Fibroblast of skin of back (primary cell): ENCODE measurements at regions not wholly inside any gene's neighbourhood (a gene's known extent, or its start where the extent isn't known, plus 50 kb on each side); places are given as distances from the start of the nearest gene placed in this dataset.

Experiments
- DNase-seq: peaks from one replicate; pipeline ENCODE4 v3.0.0-alpha.2; 2013

DNA sequence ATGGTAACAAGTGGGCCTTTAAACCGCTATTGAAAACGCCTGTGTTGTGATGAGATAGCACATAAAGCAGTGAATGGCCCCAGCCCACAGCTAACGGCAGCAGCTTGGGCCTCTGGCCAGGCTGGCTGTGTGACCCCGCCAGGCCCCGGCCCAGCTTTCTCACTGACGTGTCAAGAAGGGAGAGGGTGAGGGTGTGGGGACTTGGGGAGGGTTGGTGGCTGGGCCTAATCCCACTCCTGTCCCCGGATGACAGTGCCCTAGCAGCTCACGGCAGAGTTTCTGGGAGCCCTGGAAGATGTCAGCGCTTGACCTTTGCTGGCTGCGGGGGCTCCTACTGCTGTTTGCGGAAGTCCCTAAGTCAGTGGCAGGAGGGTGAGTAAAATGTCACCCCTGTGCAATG is 88.9 kb upstream of the SHH start:
- no peak for DNase-seq

DNA sequence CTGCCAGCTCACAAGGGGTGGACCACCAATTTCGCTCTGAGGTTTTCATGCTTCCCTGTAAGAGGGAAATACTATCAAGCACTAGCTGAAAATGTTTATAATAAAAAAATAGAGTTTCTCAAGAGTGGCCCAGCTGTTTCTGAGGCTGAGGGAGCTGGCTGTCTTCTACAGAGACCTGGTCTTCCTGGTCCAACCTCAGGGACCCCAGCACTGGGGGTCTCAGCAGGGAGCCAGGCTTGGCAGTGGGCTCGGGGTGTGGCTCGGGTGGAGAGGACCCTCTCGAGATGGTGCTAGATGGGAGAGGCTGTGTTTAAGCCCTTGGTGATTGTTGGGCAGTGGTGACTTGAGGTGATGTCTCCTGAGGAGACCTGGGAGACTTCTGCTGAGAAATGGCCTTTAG is 87.3 kb upstream of the SHH start:
- no peak for DNase-seq

DNA sequence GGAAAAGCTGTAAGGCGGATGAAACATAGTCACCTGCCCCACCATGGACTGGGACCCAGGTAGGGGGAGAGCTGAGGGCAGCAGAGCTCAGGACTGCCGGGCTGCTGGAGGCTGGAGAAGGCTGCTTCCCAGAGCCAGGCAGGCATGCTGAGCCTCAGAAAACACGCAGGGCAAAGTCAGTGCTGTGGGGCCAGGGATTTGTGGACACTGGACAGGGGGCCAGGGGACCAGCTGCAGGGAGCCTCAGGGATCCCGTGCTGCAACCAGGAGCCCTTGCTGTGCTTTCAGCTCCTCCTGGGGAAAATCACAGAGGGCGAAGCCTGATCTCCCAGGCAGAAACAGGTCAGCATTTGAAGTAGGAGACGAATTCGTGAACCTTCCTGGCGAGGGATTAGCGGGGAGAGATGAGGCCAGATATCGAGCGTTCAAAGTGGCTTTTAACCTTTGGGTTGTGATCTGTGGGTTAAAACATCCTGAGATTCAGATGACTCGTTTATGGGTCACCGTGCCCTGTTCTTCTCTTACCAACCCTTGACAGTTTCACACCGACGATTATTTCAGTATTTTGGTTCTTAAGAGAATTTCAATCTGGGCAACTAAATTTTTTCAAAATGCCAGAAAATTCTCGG is 85.6 kb upstream of the SHH start:
- DNase-seq = no peak

DNA sequence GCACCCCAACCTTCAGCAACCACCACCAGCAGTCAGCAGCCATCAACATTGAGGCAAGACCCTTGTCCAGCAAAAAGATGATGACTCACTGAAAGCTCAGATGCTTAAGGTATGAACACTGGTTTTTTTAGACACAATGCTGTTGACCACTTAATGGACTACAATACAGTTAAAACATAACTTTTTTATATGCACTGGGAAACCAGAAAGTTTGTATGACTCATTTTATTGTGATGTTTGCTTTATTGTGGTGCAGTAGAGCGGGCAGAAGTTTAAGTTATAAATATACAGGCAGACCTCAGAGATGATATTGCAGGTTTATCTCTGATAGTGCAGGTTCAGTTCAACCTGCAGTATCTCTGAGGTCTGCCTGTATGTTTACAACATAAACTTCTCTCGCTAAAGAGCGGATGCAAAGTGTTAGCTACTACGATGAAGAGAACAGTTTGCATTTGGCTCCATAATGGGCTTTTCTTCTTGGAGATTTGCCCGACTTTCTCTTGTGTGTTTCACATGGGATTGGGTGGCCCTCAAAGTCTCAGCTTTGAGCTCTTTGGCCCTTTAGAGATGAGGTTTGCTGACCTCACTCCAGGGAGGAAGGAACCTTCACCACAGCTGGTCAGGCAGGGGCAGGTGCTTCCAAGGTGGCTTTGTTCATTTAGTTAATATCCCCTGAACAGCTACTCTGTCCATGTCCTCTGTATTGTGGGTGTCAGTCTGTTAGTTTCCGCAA is 84.4 kb upstream of the SHH start:
- no peak for DNase-seq

DNA sequence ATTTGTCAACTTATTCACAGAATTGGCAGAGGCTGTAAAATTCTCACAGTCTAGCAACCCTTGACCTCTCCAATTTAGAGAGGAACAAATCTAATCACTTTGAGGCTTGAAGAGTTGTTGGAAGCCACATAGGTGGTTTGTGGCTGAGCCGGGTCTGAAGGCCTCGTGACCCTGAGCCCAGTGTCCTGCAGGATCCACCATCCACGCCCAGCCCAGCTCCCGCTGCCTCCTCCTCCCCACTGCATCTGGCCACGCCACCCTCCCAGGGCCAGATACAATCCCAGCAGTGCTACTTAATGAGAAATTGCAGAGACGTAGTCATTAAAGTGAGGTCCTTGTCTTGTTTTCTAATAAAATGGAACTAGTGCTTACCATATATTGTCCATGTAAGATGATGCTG is 81.4 kb upstream of the SHH start:
- no peak for DNase-seq

DNA sequence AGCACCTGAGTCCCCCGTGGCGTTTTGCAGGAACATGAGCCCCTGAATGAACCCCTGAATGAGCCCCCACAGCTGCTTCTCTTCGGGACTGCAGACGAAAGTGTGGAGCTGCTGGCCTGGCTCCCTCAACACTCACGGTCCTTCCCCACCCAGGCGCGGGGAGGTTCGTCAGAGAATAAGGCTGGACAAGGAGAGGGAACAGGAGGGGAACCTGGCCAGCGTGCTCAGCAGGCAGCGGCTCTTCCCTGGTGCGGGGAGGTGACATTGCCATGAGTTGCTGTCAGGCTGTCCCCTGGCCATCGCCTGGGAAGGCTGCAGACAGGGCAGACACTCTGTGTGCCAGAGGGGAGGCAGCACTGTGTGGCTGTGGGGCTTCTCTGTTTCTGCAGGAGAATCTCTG is 80.9 kb upstream of the SHH start:
- no peak for DNase-seq

DNA sequence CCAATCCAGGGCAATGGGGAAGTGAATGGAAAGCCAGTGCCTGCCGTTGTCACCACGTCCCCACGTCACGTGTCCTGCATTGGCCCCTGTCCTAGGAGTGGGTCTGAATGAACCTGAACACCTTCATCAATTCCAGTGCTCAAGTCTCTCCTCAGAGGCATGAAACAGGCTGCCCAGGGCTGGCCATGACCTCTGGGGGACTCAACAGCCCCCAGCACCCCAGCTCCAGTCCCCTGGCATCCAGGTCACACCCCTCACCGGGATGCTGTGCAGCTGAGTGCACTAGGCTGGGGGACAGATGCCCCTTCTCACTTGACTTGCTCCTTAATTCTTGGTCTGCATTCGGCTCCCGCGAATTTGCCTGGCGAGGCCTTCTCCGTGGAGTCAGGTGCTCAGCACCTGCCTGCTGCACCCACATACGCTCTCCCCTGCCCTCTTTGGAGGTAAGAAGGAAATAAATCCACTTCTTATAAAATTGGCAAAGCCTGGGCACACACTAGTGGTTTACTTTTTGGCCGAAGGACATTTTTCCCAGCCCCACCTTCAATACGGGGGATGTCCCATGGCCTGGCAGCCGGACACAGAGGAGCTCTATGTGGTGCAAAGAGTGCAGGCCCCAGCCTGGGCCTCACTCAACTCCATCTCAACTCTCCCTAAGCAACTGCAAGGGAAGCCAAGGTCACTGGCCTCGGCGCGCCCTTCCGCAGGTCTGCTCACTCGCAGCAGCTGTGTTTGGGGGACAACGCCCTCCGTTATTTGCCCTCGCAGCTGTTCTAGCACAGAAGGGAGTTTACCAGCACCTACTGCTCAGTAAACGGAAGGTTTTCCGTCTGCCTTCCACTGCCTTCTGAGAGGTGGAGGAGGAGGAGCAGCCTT is 77.6 kb upstream of the SHH start:
- no peak for DNase-seq

DNA sequence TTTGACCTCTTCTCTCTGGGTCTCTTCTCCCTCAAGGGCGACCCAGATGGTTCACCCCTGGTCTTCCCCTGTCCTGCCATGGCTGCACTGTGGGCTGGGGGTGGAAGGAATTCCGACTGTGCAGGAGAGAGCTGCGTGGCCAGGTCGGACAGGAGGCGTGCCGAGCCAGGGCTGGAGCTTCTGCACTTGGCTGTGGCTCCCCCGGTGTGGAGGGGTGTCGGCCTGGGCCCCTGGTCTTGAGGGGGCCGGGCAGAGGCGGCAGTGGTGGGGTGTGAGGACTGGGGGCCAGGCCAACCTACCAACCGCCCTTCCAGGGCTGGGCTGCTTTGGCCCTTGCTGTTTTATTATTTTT is 74.9 kb upstream of the SHH start:
- DNase-seq = no peak

DNA sequence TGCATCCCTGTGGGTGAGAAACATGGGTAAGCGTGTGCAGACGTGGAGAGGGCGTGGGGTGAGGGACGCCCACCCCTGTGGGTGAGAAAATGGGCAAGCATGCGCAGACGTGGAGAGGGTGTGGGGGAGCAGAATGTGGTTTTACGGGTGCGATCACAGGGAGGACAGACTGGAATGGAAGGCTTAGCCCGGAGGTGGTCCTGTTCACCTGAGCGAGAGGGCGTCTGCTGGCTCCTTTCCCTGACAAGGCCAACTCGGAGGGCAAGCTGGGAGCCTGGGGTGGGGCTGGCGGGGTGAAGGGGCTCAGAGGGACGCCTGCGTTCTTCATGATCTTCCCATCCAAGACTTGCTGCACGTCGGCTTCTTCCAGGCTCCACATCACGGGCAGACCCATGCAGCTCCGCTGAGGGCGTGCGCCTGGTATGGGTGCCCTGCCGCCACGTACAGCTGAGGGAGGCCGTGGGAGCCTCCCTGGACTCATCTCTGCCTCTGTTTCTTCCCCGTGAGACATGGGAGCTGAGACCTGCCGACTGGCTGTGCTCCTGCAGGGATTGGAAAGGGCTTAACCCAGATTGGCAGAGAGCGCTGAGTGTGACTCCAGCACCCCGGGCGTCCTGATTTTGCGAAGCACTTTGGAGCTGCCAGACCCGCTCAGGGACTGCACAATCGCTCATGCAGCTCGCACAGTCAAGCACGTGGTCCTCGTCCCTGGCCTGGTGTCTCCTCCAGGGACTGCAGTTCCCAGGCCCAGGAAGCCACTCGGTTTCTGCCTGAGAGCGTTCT is 74.3 kb upstream of the SHH start:
- DNase-seq = no peak

DNA sequence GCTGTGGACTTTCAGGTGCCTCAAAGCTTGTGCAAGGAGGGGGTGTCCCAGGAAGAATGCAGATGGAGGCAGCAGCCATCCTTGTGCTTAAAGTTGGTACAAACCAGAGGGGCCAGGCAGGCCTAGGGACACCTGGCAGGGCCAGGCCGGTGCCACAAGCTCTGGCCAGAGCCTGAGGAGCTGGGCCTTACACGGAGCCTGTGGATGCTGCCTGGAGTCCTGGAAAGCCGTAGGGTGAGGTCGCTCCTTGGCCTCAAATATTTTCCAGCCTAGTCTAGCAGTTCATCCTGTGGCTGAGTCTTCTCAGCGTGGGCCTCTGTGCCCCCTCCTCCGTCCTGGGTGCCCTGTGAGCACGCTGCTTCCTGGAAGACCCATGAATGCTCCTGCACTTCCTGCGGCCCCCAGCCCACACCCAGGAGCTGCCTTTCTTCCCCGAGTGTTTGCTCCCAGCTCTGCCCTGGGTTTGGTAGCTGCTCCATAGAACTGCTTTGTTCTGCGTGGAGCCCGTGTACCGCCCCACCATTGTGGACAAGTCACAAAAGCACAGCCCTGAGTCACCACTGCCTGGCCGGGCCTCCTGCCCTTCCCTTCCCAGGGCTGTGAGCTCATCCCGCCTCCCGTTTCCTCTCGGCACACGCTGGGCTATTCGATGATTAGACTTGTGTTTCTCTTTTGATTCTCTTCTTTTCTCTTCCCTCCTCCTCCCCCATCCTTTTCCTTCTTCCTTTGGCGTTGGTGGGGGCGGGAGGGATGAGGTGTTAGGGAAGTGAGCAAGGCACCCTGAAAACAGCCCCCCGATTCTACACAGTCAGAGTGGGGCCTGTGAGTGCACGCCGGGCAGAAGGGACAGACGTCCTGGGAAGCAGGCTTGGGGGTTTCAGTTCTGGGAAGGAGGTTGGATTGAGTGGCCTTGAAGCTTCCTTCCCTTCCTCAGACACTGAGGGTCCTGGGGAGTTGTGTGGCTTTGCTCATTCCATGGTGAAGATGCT is 73.2 kb upstream of the SHH start:
- peak; percentile 78 for DNase-seq

DNA sequence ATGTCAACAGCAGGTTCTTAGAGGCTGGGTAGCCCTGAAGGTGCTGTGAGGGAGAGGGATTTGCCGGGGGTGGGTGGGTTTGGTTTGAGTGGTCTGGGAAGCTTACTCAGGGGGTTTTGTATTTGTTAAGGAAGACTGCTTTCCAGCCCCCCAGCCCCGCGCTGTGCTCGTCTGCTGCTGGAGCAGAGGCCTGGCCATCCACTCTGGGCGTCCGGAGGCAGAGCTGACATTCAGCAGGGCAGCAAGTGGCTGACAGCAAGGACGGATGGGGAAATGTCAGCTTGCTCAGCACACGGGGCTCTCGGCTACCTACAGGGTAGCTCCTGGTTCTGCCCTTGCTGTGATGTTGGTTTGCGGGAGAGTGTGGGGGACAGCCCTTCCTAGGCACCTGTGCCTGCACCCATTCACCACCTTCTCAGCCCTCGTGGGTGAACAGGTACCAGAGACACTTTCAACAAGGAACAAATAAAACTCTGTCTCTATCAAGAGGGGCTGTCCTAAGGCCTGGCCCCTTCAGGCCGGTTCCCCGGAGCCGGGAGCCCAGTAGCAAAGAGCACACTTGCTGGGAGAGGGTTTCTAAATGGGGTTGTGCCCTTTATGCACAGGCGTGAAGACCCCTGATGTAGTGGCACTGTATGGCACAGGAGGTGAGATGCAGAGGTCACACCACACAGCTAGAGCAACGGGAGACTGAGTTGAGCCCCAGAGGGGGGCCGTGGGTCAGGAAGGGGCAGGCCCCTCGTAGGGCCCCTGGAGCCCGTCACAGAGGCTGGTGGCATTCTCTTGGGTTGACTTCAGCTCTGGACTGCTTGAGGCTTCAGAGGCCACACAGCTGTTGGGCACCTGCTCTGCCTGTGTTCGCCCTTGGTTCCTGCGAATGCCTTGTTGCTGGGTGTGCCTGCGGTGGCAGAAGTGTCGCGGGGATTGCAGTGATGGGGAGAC is 72.2 kb upstream of the SHH start:
- DNase-seq = no peak

DNA sequence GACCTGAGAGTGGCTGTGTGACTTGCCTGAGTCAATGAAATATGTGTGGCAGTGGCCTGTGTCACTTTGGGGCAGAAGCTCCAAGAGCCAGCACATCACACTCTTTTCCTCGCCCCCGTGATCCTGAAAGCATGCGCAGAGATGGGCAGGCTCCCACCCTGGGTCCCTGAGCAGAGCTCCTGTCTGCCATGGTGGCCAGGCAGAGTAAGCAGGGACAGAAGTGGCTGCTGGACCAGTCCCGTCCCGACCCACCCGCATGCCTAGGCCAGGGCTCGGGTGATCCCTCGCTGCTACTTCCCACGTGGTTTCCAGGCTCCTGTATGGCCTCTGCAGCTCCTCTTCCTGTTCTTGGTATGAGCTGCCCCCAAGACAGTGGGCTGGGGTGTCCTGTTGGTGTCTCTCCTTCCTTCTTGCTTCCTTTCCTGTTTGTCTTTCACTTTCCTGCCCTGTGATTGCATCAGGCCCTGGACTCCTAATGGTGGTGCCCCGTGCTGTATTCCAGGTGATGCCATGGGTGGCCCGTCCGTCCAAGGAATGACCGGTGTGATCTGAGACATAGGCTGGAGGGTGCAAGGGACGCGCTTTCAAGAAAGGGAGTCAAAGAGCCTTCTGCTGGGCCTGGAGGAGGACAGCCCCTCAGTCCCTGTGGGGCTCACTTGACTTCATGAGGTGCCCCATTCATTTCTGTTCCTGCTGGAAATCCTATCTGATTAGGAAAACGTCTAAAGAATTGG is 71.4 kb upstream of the SHH start:
- no peak for DNase-seq

DNA sequence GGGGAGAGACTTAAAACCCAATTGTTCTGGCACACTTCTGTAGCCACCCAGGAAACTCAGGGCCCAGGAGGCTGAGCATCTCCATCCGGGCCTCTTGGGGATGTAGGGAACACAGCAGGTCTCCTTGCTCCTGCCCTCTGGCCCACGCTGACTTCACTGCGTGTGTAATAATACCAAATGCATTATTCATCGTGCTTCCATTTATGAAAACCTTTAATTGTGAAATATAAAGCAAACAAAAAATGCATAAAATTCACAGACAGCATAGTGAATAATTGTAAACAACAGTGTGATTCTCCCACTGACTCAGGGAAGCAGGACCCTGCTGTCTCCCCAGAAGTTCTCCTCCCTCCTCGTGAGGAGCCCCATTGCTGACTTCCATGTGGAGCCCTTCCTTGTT is 70.3 kb upstream of the SHH start:
- peak; percentile 34 for DNase-seq

DNA sequence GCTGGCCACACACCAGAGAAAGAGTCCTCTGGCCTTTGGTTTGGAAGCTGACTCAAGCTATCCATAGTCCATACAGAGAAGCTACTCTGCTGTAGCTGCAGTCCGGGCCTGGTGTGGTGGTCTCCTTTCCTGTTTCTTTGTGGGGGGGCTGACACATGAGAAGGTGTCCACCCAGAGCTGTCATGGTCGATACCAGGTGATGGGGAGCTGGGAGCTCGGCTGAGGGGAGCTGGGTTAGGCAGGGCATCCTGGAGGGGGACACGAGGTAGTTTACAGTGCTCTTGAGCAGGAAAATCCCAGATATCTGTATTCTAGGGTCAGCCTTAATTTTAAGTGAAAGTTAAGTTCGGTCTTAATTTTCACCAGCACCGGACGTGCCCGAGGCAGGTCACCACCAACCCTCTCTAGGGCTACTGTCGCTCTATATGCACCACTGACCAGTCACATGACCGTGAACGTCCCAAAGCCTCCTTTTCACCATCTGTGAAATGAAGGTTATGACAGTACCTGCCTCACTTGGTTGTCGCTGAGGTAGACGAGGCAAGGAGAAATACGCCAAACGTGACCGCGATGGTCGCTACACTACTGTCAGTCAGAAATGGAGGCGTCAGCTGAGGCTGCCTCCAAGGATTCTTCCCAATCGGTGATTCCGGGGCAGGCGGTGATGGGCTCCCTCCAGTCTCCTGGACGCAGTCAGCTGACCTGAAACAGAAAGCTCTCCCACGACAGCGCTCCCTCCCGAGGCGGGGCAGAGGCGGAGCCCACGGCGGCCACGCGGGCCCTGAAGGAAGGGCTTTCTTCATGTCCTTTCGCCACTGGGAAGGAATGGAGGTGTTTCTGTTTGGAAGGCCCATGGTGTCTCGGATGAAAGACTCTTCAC is 69.4 kb upstream of the SHH start:
- DNase-seq = no peak

DNA sequence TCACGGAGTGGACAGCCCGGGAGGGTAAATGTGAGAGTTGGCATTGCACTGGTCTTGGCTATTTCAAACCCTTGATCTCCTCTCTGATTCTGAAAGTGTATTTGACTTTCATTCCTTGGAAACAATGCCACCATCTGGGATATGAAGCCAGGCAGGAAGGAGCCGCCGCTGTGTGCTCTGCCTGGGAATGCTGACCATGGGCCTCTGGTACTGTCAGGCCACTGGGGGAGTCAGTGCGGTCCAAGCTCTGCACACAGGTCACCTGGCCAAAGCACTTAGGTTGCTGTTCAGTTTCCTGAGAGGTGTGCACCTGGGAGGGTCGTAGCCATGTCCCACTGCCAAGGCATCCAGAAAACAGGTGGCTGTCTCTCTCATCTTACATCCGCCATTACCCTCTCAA is 68.5 kb upstream of the SHH start:
- DNase-seq = no peak

DNA sequence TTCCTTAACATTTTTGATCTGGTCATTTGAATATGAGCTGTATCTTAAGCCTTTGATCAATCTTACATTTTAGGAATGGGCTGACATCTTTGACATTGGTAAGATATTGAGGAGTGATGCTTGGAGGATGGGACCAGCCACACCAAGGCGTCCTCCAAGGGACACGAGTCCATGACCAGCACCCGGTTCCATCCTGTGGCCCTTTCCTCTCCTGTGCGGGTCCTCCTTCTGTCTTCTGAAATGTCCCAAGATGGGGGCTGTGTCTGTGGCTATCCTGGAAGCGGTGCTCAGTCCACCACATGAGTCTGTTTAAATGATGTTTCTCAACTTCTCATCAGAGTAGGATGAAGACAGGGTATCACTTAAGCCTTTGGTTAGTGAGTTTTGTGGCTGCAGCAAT is 67.3 kb upstream of the SHH start:
- no peak for DNase-seq

DNA sequence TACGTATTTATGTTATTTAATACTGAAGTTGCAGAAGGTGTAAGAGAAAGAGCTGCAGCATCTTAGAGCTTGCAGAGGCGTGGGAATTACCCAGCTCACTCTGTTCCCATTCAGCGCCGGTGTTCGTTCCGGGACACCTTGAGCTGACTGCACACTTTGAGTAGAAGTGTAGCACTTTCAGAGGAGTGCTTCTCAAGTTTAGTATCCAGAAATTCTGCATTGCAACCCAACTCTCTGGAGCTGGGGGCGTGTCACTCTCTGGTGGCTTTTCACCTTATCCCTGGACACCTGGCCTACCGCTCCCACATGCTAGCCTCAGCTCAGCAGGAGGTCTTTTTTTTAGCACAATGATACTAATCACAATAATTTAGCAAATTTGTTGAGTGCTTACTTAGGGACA is 66.4 kb upstream of the SHH start:
- DNase-seq = no peak

DNA sequence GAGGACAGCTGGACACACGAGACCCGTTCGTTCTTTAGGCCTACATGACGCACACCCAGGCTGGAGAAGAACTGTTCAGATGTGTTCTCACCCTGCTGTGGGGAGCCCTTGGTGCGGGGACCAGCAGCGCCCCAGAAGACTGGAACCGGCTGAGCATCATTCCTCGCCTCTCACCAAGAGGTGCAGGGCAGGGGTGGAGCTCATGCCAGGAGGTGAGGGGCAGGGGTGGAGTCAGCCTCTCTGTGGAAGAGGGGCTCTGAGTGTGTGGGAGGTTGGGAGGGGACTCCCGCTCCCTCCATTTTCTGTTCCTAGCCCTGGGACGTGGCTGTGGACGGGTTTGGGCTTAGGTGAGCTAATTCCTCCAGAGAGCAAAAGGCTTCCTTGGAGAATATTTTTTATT is 66.0 kb upstream of the SHH start:
- no peak for DNase-seq

DNA sequence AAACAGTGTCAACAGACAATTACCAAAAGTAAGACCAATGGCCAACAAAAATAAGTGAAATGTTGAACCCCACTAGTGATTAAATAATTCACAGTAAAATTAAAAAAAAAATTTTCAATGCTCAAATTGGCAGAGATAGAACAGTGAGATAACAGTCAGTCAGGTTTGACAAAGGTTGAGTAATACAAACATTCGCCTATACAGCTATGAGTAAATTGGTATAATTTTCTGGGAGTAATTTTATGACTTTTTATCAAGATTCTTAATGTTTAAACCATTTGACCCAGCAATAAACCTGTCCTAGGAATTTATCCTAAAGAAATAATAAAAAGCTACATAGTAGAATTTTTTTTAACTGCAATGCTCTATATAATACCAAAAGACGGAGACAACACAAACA is 64.9 kb upstream of the SHH start:
- no peak for DNase-seq
